ENCODE measurements at regions not wholly inside any gene's neighbourhood (a gene's known extent, or its start where the extent isn't known, plus 50 kb on each side); places are given as distances from the start of the nearest gene placed in this dataset.

DNA sequence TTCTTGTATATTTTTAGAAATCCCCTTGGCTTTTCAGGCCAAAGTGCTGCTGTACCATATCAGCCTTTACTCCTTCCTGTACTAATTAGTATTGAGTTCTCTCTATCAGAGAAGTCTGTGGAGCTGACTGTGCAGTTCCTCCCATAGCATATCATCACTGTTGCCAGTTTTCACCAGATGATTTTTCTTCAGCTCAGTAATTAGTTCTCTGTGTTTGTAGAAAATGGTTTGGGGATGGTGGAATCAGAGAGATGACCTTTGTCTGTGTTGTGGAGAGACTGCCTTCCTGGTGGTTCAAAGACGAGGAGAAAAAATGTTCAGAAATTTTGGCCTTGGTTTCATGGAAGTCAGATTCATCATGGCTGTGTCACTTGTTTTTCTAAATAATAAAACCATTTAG, 227.5 kb upstream of the ACTBL2 start:
- DNase-seq (ENCODE audit: low read depth in 2 of 2) = no peak

- DNase-seq (ENCODE audit: low read depth in 2 of 2) = no peak
Measured at GRCh38 chr5:57705769-57706168, 223.2 kb upstream of the ACTBL2 start.

DNA sequence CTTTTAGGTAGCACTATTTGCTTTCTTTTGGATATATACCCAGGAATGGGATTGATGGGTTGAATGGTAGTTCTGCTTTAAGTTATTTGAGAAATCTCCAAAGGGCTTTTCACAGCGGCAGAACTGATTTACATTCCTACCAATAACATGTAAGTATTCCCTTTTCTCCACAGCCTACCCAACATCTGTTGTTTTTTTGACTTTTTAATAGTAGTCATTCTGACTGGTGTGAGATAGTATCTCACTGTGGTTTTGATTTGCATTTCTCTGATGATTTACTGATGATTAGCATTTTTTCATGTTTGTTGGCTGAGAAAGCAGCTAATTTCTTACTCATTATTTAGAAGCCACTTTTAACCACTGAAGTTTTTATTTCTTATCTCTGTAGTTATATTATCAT, 221.1 kb upstream of the ACTBL2 start:
- no peak for DNase-seq (ENCODE audit: low read depth in 2 of 2)

GRCh38 chr5:57700484-57700883, 217.9 kb upstream of the ACTBL2 start:
- DNase-seq (ENCODE audit: low read depth in 2 of 2) = no peak

DNA sequence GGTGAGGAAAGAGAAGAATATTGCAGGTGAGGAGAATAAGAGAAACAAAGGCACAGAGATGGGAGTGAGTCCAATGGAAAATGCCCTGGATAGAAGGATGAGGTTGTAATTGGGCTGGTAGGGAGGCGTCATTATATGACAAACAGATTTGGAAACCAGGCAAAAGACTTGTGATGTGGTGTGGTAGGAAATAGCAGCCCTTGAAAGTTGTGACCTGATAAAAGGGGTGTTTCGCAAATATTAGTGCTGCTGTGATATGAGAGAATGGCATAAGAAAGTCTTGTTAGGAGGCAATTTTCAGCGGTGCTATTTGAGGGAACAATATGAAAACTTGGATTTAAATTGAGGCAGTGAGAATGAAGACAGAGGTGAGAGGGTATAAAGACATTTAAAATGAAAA, 217.5 kb upstream of the ACTBL2 start:
- DNase-seq (ENCODE audit: low read depth in 2 of 2) = no peak

DNA sequence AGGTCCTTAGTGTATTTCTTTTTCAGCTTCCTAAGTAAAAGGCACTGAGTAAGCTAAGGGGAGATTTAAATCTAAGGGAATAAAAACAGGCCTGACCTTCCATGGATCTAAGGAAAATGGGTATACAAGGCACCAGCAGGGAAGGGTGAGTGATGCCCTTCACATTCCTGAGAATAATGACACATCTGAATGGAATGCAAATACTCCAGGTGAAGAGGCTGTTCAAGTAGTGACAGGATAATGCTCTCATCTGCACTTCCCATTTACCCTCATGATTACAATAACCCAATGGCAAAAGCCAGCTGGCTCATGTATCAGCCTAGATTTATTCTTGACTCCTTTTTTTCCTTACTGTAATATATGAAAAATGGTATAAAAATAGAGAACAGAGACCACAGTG, 216.2 kb upstream of the ACTBL2 start:
- DNase-seq (ENCODE audit: low read depth in 2 of 2) = no peak

DNA sequence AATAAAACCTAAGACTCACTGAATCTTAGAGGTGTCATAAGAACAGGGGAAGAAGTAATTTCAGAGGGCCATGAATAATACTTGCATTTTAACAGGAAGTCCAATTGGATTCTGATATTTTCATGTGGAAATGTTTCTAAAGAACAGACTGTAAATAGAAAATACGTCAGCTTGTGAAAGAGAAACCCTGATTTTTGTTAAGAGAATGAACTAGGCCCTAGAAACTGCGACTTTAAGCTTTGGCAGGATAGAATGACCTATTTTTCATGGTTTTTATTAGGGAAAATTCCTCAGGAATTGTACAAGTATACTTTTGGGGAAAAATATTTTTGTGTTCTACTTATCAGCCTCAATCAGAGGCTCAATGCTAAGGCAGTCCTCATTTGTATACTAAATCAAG, 215.5 kb upstream of the ACTBL2 start:
- no peak for DNase-seq (ENCODE audit: low read depth in 2 of 2)

DNA sequence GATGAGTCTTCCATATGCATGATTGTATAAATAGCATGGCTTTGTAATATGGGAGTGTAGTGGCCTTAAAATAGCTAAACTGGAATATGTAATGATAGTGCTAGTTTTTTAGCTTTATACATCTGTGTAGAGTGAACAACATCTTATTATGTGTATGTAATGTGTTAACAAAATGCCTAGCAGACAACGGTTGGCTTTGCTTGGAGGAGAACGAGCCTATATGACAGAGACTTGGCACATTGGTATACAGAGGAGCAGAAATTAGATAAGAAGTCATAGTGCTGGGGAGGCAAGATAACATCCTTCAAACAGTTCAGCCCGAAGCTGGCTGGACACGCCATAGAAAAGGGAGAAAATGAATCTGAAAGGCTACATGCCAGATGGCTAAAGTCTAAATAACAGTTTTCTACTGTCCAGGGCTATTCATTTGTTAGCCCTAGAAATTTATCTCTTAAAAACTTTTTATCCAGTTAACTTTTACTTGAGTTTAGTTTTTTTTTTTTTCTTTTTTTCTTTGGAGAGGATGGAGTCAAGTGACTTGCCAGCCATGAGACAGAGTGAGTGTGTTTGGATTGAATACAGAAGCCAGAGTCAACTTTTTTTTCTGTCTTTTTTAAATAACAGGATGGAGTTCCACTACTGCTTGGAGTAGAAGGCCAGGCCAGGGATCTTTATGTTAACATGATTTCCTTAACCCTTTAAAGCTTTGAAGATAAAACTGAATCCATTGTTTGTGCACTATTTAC, 214.4 kb upstream of the ACTBL2 start:
- no peak for DNase-seq (ENCODE audit: low read depth in 2 of 2)

DNA sequence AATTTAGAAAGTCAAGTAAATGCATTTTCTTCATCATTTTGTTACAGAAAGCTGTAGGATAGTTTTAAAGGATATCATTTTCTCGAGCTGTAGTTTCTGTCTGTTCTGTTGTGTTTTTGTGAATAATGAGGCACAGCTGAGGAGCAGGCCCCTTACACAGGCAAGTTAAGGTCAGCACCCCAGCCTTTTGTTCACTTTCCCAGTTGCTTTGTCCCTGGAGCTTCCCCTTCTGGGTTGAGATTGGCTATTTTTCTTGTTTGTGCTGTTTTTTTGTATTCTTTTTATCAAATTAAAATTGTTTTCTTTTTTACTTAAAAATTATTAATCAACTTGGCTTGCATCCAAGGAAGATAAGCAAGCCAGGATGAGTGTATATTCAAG, 213.8 kb upstream of the ACTBL2 start:
- DNase-seq (ENCODE audit: low read depth in 2 of 2) = no peak

DNA sequence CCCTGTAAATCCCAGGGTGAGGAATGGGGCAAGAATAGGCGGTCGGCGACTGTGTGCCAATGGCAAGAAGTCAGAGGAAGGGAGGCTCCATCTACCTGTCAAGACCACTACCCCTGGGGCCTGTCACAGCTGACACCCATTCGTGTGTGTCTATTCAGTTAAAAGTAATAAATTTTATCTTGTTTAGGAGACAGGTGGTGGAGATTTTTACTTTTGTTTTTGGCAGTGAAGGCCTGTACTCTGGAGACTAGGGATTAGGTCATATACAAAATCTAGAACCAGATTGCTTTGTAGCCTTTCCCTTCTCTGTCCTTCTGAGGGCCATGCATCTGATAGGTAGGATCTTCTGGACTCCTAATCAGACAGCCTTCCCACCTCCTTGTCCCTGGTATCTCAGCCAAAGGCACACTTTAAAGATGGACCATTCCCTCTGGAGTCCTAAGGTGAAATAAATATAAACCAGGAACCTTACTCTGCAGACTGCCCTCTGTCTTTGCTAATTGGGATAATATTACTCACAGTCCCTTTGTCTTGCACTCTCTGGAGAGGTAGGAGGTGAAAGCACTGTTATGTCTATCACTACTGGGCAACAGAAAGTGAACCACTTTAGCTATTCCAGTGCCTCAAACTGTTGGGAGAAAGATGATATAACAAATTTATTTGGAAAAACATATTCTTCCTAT, 213.2 kb upstream of the ACTBL2 start:
- DNase-seq (ENCODE audit: low read depth in 2 of 2) = no peak

GRCh38 chr5:57695179-57695578, 212.6 kb upstream of the ACTBL2 start:
- no peak for DNase-seq (ENCODE audit: low read depth in 2 of 2)

DNA sequence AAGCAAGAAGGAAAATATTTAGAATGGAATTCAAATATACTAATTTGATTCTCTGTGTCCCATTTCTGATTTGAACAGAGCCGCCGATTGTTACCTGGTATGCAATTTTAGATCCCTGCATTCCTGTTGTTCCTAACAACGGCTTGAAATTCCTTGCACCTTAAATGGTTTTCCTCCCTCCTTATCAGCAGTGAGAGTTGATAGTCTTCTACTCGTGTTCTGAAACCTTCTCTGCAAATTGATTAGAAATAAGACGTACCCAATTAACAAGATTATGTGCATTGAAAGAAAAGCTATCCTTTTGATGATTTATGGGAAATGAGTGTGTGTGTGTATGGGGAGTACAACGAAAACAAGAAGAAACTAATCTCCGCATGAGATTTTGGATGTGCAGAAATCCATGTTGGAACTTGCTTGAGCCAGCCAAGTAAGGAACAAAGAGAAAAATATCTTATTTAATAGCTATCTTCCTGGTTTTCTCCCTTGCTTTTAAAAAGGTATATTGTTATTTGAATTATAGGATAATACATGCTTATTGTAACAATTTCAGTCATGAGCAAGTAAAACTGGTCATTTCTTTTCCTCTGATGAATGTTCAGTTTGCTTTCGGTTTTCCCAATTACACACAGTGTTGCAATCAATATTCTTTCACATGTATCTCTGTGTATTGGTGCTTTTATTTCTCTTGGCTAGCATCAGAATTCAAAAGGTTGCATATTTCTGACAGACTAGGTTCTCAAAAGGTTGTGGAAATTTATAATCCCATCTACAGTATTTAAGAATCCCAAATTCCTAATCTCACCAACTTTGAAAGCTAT, 211.1 kb upstream of the ACTBL2 start:
- no peak for DNase-seq (ENCODE audit: low read depth in 2 of 2)

- peak in 1 of 2 donors; percentile 1 for DNase-seq (ENCODE audit: low read depth in 2 of 2)
Measured at GRCh38 chr5:57692582-57693487, 210.2 kb upstream of the ACTBL2 start.

DNA sequence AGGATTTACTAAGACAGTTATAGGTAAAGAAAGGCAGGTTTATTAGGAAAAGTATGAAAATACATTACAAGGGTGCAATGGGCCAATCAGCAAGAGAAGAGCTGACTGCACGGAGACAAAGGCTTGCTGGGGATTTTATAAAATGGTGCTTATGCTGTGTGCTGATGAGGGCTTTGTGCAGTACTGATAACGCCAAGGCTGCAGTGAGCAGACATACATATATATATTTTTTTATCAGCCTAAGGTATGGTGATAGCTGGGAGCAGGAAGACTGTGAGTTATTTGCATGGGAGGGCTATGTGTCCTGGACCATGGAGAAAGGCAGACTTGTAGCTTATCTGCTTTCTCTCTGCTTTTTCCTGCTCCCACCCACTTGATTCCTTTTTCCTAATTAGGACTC, 208.1 kb upstream of the ACTBL2 start:
- DNase-seq (ENCODE audit: low read depth in 2 of 2) = no peak

GRCh38 chr5:57687596-57687995, 205.0 kb upstream of the ACTBL2 start:
- no peak for DNase-seq (ENCODE audit: low read depth in 2 of 2)

DNA sequence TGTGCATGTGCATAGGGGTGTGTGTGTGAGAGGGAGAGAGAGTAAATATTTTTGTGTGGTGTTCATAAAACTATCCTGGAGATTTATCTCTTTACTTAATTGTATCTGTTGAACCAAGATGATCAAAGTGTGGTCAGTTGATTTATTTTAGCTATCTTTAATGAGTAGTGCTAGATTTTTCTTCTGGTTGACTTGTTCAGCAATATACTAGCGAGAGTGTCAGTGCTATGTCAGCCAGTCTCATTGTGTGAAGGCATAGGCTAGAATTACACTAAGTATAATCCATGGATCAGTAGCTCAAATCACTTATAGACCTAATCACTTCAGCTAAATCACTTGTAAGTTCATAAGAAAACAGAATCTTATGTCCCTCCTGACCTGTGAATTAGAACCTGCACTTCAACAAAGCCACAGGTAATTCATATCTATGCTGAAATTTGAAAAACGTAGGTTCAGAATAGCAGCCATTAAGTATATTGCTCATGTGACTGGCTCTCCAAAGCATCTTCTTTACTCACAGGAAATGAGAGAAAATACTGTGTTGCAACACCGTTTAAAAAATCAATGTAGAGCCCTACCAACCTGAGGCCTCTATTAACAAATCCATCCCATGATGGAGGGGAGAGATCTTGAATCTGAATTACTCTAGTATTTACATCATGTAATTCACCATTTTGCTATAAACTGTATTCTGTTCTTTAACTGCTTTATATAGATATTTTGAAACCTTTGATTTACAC, 203.1 kb upstream of the ACTBL2 start:
- DNase-seq (ENCODE audit: low read depth in 2 of 2) = no peak

GRCh38 chr5:57684299-57684702, 201.7 kb upstream of the ACTBL2 start:
- no peak for DNase-seq (ENCODE audit: low read depth in 2 of 2)

- no peak for DNase-seq (ENCODE audit: low read depth in 2 of 2)
Measured at GRCh38 chr5:57683036-57683630, 200.5 kb upstream of the ACTBL2 start.

GRCh38 chr5:57681942-57682341, 199.3 kb upstream of the ACTBL2 start:
- no peak for DNase-seq (ENCODE audit: low read depth in 2 of 2)

GRCh38 chr5:57680686-57681085, 198.1 kb upstream of the ACTBL2 start:
- DNase-seq (ENCODE audit: low read depth in 2 of 2) = no peak

DNA sequence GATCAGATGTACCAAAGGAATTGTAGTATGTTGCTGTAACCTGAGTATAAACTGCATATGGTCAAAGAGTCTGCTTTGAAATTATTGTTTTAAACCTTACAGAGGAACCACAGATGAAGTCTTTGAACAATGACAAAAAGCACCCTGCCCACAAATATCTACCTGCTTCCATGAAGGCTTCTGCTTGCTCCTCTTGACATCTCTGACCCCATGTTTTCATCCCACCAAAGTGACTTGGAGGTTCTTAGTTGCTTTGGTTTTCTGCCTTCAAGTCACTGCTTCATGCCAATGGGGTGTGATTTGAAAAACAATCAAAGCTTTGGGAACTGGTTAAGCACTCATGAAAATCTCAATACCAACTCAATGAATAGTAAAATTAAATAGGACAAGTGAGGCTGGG, 194.6 kb upstream of the ACTBL2 start:
- no peak for DNase-seq (ENCODE audit: low read depth in 2 of 2)

Data from stimulated activated CD4-positive, alpha-beta T cell treated with anti-CD3 and anti-CD28 coated beads, Interleukin-4, amount 100 ng/mL, for 48 hours (primary cell).